ENCODE measurements at regions not wholly inside any gene's neighbourhood (a gene's known extent, or its start where the extent isn't known, plus 50 kb on each side); places are given as distances from the start of the nearest gene placed in this dataset.

DNA sequence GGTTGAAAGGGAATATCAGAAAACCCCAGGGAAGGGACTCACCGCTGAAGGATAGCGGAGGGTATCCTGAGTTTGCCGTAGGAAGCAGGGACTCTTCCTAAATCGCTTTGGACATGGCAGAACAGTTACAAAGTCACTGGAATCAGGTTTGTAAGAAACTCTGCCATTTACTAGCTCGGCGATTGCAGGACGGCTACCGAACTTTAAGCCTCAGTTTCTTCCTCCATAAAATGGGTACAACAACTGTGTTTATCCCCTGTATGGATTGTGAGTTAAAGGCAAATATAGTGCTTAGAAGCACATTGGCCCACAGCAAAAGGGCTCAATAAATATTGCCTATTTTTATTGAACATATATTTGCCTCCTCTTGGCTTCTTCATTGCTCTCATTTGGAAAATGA, 90.6 kb downstream of the MAF start:
- H3K9me3 ChIP-seq (ENCODE audit: control insufficient read depth, insufficient read depth, low read length) = peaks cover 23% of the 10 kb centered on the region
- no peak overlapping the region for H4K91ac ChIP-seq (ENCODE audit: insufficient read depth, low read depth, low read length)
- WGBS, 2 experiments (ENCODE audit: extremely low coverage in 2 of 2, insufficient read length in 1 of 2) = no CpG with 5 or more reads among the region's 8 CpGs
- H3K56ac ChIP-seq (ENCODE audit: extremely low read depth, insufficient read depth, low read length) = no peak overlapping the region
- no peak overlapping the region for H3K27ac ChIP-seq (ENCODE audit: insufficient read depth, low read length)
- in situ Hi-C loops (cut with MboI; ENCODE audit: low sequenced_read_pairs) = no loop called here
- H4K8ac ChIP-seq (ENCODE audit: low read depth in 2 of 2, low read length in 2 of 2) = no peak overlapping the region
- H3K18ac ChIP-seq (ENCODE audit: low read depth, low read length) = no peak overlapping the region
- no peaks in the 10 kb centered on the region for H3K9me1 ChIP-seq (ENCODE audit: insufficient read depth, low read length)
- no peak overlapping the region for H3K14ac ChIP-seq (replicated peaks; ENCODE audit: low read depth, low read length)
- H2AFZ ChIP-seq (replicated peaks; ENCODE audit: low read length, poor library complexity) = no peak overlapping the region
- H3K4me2 ChIP-seq (ENCODE audit: low read depth, low read length) = no peak overlapping the region
- TF ChIP-seq FOS (IDR thresholded peaks at IDR 0.05; ENCODE audit: low read depth, low read length) = no peak
- no peak for TF ChIP-seq NFE2L2 (IDR thresholded peaks at IDR 0.05; ENCODE audit: low read depth, low read length)
- H2BK15ac ChIP-seq (ENCODE audit: low read depth, low read length) = no peak overlapping the region
- ATAC-seq (ENCODE audit: low read depth) = no peak
- H3K27me3 ChIP-seq (ENCODE audit: control insufficient read depth, insufficient read depth, low read length) = no peaks in the 10 kb centered on the region
- no peak overlapping the region for H2BK5ac ChIP-seq (ENCODE audit: low read depth, low read length, poor library complexity, severe bottlenecking)
- H4K5ac ChIP-seq (ENCODE audit: low read depth, low read length) = no peak overlapping the region
- H3K36me3 ChIP-seq (ENCODE audit: control insufficient read depth, insufficient read depth, low read length) = no peaks in the 10 kb centered on the region
- H3K23ac ChIP-seq (ENCODE audit: low read depth, low read length) = no peak overlapping the region
- H3K79me1 ChIP-seq (ENCODE audit: low read depth in 1 of 2, low read length in 2 of 2) = no peaks in the 10 kb centered on the region
- no peaks in the 10 kb centered on the region for H4K20me1 ChIP-seq (ENCODE audit: insufficient read depth, low read length)
- no peak overlapping the region for H2BK20ac ChIP-seq (ENCODE audit: low read depth, low read length)
- H2AK9ac ChIP-seq (replicated peaks; ENCODE audit: low read depth, low read length, poor library complexity) = no peak overlapping the region
- H2AK5ac ChIP-seq (ENCODE audit: low read depth, low read length) = no peak overlapping the region
- intact Hi-C loops (cut with micrococcal nuclease) = no loop called here
- no peak overlapping the region for H3K4me3 ChIP-seq (ENCODE audit: insufficient read depth, low read depth, low read length)
- no peak overlapping the region for H3K9ac ChIP-seq (ENCODE audit: low read depth, low read length)
- DNase-seq = no peak
- no peak overlapping the region for H2BK120ac ChIP-seq (ENCODE audit: low read depth, low read length)
- H3K4me1 ChIP-seq (ENCODE audit: control insufficient read depth, insufficient read depth, low read length) = no peaks in the 10 kb centered on the region
- BruUV-seq (replicated peaks) = no TSS peak
- POLR2A ChIA-PET (ENCODE audit: unreplicated experiment) = no interaction called here
- dilution Hi-C loops (cut with HindIII; ENCODE audit: low sequenced_read_pairs, unreplicated experiment) = no loop called here
- H3K4ac ChIP-seq (ENCODE audit: low read depth, low read length) = no peak overlapping the region
- CTCF ChIA-PET = no interaction called here
